ENCODE measurements at regions not wholly inside any gene's neighbourhood (a gene's known extent, or its start where the extent isn't known, plus 50 kb on each side); places are given as distances from the start of the nearest gene placed in this dataset.
"Not testable (repeated sequence)": the region's sequence is repeated elsewhere in the genome, so short reads cannot be mapped to it uniquely, and the experiment has no call there.

DNA sequence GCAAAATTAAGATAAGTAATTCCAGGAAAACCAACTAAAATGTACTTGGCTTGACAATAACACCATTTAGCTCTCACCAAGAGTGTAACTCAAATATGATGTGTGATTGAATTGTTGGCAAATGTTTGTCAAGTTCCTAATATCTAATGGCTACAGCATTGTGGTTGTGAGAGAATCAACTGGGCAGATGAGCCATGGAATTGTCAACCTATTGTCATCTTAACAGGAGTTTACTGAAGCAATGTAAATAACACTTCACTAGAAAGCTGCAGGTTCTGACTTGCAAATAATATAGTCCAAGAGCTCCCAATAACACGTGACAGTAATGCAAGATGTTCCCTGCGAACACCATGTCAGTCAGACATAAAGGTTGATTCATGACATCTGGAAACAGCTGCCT, 495.2 kb upstream of the MEIS1 start:
- no peak for DNase-seq

DNA sequence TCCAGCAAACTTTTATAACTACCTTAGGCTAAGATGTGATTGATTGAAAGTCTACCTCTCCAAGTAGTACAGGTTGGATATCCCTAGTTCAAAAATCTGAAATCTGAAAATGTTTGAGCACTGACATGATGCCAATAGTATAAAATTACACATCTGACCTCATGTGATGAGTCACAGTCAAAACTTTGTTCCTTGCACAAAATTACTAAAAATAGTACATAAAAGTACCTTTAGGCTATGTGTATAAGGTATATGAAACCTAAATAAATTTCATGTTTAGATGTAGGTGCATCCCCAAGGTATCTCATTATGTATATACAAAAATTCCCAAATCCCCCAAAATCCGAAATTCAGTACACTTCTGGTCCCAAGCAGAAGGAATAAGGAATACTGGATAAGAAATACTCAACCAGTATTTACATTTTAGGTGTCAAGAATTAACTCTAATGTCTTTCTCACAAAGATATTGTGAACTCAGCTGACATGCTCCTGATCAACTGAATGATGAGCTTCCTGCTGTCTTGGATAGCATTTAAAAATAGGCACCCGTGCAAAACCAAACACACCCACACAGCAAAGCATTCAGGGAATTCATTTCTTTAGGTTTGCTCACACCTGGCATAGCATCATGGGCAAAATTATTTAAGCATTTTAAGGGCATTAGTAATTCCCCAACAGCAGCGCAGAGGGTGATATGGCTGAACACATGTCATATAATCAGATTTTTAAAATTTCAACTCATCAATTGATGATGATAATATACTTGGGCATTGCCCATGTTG, 497.4 kb upstream of the MEIS1 start:
- DNase-seq = no peak

DNA sequence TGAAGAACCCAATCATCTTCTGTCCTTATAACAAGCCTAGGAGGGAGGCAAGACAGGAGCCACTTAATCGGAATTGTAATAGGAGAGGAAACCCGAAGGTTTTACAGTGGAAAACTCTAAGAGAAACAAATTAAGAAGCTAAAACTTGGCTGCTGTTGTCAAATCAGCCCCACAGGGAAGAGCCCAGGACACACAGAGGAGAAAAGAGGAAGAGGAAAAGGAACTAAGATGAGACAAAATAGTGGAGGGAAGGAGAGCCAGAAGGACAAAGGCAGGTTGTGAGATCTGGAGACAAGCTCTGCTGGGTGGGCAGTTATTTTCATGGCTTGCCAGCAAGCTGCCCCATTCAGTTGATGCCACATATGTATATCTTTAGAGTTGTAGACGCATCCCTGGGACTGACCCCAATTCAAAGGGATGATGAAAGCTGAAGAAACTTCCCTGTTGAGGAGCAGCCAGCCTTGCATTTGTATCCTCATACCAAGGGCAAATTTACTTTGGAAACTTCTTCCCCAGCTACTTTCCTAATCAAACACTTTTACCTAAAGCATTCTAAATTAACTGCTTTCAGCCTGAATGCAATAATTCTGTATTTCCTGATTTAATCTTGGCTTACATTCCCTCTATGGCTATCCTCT, 499.8 kb upstream of the MEIS1 start:
- no peak for DNase-seq

DNA sequence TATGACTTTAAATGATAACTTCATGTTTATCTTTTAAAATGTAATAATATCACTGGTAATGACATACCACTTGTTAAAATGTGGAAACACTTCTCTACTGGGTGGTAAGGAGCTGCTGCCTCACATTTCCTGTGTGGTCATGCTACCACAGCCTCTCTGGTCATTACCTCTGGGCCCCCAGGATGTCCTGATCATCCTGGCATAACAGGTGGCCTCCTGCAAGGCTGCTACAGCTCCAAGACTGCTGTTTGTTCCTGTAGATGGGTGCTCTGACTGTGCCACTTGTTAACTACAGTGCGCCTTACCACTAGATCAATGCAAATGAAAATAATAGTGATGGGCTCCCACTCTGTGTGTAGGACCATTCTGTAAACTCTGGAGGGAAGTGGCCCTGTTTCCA, 500.2 kb upstream of the SPRED2 start:
- DNase-seq = no peak

DNA sequence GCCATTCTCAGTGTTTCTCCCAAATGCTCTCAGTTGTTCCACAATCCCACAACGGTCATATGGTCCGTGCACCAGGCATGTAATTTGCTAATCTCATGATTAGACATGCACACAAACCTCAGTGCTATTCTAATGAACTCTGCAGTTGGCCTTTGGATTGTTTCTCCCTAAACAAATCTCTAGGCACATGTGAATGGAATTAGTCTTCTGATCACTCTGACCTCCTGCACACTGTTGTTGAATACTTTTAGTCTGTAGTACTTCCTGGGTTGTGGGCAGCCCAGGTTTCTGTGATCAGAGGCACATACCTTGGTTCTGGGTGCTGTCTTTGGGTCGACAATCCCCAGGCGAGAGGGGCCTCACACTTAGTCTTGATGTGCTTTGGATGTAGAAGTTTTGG, 498.7 kb upstream of the SPRED2 start:
- no peak for DNase-seq

DNA sequence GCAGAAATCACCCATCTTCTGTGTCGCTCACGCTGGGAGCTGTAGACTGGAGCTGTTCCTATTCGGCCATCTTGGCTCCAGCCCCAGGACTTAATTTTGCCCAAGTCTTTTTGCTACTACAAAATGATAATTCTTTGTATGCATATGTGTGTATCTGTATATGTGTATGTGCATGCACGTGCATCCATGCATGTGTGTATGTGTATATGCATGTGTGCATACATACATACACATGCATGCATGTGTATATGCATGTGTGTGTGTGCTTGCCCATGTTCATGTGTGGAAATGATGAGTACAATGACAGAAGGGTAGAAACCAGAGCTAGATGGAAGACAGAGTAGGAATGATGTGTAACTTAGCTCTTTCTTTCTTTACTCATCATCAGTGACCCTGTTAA, 497.9 kb upstream of the SPRED2 start:
- DNase-seq = no peak

DNA sequence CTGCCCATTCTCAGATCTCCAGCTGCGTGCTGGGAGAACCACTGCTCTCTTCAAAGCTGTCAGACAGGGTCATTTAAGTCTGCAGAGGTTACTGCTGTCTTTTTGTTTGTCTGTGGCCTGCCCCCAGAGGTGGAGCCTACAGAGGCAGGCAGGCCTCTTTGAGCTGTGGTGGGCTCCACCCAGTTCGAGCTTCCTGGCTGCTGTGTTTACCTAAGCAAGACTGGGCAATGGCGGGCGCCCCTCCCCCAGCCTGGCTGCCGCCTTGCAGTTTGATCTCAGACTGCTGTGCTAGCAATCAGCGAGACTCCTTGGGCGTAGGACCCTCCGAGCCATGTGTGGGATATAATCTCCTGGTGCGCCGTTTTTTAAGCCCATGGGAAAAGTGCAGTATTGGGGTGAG, 497.3 kb upstream of the SPRED2 start:
- not testable (repeated sequence) for DNase-seq

DNA sequence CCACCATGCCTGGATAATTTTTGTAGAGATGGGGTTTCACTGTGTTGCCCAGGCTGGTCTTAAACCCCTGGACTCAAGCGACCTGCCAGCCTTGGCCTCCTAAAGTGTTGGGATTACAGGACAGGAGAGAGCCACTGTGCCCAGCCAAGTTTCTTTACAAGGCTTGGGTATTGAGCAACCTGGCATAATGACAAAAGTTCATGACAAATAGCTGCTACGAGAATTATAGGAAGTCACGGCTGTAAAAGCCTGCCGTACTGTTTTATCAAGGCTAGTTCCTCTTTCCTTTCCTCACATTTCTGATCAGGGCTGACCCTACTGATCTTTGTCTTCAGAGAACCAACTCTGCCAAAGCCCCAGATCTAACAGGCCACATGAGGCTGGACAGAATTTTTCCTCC, 490.4 kb upstream of the SPRED2 start:
- no peak for DNase-seq

DNA sequence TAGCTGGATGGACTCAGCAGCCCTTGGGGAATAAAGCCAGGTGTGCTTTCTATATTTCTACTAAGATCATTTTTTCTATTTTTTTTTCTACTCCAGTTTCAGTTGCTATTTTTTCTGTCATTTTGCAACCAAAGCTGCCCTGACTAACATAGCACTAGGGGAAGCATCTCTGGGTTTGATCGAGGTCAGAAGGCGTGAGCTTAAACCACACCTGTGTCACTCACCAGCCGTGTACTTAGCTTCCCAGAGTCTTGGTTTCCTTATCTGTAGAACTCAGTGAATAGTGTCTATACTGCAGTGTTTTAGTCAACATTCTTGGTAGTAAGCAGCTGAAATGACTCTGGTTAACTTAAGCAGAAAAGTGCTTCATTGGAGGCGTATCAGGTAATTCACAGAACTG, 489.6 kb upstream of the SPRED2 start:
- DNase-seq = no peak

DNA sequence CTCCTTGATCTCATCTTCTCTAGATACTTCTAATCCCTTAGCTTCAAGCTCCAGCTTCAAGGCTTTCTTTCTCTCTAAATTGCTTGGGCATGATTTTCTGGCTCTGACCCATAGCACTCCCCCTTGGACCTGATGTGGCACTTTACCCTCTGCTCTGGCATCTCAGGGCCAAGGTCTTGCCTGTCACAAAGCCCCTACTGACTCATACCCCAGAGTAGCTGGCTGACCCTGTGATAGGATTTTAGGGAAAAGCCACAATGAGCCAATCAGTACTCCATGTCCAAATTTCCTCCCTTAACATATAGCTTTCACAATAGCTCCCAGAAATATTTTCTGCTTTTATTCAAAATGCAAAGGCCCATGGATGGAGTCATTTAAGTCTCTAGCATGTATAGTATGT, 488.7 kb upstream of the SPRED2 start:
- no peak for DNase-seq

DNA sequence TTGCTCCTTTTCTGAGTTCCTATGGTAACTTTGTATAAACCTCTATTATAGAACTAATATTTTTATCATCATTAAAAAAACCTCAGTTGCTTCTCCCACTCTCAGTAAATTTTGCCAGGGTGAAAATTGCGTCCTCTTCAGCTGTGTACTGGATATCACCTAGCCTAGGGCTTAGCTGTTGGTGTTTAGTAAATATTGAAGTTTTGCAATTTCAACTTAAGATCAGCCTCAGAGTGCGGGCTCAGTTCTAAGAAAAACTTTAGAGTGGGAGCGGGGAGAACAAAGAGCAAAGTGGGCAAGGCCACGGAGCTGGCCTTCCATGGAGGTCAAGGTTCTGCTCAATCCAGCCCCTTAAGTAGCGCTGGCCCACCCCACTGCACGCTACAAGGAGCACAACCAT, 488.3 kb upstream of the SPRED2 start:
- no peak for DNase-seq

DNA sequence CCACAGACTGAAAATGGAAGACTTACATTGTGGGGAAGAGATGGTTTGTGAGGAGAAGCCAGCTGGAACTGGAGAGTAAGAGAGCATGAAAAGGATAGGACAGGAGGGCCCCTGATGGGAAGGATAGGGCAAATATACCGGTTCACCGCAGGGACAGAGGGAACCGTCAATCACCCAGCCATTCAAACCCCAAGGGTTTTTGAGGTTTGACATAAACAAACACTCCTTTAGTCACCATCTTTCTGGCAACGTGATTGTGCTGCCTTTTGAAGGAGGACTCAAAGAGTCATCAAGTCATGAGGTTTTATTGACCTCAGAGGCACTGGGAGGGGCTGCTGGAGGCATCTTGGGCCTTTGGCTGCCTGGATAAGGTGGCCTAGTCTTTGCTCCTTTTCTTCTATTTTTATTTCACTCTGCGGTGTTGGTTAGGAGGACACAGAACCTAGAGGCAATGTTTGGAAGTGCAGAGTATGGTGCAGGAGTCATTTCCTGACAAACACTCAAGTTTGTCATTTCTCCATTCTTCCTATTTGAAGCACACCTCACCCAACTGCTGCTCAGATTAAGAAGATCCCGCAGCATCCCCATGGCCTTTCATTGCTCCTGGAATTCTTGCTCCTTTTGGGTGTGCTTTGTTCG, 487.3 kb upstream of the SPRED2 start:
- no peak for DNase-seq

DNA sequence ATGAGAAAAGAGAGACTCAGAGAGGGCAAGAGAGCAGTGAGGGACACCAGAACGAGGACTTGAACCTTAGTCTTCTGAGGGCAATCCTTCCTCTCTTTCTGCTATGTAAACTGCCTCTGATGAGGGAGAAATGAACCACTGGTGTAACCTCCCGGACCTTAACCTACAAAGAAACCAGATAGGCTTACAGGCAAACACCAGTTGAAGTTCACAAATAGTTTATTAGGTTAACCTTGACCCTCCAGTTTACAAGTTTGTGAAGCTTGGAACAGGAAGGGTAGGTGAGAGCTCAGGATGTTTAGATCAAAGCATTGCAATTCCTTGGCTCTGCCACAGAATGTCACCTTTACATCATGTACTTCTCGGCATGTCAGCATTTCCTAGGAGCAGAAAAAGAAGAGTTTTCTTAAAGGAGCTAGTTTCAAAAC, 486.4 kb upstream of the SPRED2 start:
- no peak for DNase-seq

DNA sequence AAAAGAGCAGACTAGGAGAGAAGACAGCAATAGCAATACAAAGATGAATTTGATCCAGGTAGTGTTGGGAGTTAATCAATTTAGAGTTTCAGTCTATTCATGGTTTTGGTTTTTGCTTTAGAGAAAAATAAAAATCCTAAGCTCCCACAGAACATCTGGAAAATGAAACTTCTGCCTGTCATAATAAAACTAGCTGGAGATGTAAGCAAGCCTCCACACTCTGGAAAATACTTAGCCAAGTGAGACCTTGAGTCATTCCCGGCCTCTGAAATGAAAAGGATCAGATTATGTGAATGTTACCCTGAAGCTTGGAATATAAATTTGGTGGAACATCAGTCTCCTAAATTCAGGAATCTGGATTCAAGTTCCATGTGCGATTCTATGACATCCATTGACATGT, 485.6 kb upstream of the SPRED2 start:
- no peak for DNase-seq

DNA sequence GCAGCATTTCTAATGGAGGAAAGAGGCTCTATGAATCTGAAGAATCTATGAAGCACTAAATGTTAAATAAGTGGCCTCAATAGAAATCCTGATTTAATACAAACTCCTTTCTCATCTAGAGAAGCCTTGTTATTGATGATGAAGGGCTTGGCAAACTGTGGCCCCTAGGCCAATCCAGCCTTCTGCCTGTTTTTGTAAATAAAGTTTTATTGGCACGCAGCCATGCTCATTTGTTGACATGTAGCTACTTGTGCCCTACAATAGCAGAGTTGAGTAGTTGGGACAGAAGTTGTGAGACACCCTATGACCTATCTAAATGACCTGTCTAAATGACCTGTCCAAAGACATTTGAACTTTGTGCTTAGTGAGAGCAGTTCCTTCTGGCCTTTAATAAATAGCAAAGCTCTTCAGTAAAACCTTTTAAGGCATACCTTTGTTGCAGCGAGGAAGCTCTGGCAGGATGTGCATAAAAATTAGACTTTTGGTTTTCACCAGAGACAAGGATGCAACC, 484.4 kb upstream of the SPRED2 start:
- no peak for DNase-seq

DNA sequence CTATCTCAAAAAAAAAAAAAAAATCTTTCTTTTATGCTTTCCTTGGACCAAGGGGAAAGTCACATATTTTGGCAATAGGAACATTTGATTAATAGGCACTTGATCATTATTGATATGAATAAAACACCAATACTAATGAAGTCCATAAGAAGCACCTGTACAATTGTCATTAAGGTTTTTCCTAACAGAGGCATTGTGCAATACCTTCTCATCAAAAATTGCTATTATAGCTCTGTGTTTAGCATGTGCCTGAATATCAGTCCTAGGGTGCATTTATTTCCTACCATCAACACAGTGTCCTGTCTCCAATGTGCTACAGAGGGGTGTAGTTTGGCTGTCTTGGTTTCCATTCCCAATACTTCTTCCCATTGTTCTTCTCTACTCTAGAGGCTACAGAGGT, 483.8 kb upstream of the SPRED2 start:
- no peak for DNase-seq

DNA sequence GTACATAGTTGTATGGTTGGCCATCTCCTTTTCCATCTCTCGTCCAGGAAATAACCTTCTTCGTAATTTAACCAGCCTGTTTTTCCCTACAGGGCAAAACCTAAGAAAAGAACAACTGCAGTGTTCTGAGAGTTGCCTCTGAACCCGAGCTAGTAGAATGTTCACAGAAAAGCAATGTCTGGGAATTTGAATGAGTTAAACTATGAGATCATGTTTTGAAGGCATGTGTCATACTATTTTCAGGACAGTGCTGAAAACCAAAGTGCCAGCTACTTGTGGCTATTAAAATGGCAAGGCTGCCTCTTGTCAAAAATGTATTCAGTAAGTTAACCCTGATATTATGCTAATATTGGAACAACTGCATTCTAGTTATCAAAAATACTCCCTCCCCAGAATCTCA, 482.9 kb upstream of the SPRED2 start:
- DNase-seq = no peak

DNA sequence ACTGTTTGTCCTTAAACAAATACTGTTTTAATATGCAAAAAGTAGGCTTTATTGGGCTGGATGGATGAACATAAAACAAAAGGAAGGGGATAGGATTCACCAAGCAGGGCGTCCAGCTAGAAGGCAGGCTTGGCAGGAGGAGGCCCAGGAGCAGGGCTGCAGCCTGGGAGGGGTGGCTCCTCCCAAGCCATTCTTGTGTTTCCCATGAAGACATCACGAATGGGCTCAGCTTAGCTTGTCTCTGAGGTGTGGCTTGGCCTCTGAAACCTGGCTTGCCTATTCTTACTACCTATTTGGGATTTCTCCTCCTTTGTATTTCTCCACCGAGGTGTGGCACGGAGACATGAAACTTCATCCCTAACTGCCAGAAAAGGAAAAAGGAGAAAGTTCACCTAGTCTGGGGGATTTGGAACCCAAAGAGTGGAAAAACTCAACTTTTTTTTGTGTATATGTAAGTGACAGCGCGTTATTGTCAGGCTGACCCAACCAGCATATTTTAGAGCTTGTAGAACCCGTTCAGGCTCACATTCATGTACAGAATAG, 481.9 kb upstream of the SPRED2 start:
- no peak for DNase-seq

DNA sequence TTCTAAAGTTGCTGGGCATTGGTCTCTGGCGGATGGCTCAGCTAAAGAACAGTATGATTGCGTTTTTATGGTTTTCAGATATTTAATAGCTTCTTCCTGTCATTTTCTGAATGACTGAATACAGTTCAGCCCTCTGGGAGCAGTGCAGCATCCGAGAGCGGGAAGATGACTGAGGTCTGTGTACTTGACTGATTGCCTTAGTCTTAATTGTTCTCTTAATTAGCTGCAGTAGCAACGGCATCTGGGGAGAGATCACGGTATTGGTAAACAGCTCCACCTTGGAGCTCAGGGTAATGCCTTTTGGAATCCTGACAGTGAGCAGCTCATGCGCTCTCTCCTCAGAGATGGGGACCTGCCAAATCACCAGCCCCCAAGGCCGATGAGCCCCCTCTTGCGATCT, 481.4 kb upstream of the SPRED2 start:
- no peak for DNase-seq

DNA sequence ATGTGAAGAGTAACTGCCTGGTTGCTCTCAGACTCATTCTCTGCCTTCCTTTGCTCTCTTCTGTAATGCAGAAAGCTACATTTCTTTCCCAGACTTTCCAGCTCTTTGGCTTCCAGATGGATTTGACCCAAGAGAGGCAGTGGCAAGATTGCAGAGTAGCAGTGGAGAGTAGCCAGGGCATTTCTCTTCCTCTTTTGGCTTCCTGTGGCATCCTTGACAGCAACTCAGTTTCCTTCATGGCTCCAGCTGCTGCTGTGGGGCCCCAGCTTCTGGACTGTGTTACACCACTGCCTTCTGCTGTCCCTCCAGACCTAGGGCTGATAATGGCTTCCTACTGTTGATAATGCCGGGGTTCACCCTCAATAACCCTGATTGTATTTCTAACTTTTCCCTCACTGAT, 469.4 kb upstream of the SPRED2 start:
- no peak for DNase-seq

DNA sequence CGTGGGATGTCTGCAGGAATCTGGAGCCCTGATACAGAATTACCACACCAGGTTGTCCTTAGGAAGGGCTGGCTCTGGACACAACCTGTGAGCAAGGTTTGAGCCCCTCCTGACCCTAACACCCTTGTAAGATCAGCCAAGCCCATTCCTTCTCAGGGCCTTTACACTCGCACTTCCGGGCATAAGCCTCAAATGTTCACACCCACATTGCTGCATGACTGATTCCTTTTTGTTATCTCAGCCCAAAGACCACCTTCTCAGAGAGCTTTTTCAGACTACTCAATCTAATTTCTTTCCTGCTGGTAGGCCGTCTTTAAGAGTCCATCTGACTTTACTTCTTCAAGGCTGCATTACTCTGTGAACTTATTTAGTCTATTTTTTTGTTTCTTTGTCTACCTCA, 464.0 kb upstream of the SPRED2 start:
- DNase-seq = no peak

DNA sequence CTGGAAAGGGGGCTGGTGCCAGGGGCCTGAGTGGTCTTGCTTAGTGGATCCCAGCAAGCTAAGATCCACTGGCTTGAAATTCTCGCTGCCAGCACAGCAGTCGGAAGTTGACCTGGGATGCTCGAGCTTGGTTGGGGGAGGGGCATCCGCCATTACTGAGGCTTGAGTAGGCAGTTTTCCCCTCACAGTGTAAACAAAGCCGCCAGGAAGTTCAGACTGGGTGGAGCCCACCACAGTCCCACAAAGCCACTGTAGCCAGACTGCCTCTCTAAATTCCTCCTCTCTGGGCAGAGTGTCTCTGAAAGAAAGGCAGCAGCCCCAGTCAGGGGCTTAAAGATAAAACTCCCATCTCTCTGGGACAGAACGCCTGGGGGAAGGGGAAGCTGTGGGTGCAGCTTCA, 457.7 kb upstream of the SPRED2 start:
- not testable (repeated sequence) for DNase-seq

DNA sequence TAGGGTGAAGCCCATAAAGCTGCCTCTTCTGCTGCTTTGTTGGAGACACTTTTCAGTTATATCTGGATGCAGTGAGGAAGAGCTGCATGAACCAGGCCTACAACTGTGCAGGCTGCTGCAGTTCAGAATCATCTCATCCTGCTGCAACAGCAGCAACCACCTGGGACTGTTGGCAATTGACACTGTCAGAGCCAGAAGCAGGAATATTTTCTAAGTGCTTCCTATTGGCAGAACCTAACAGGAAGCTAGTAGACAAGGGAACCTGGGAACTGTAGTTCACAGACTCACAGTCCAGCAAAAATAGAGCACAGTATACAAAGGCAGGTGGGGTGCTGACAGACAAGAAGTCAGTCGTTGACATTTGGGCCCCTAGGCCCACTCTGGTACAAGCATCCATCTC, 452.9 kb upstream of the SPRED2 start:
- no peak for DNase-seq

DNA sequence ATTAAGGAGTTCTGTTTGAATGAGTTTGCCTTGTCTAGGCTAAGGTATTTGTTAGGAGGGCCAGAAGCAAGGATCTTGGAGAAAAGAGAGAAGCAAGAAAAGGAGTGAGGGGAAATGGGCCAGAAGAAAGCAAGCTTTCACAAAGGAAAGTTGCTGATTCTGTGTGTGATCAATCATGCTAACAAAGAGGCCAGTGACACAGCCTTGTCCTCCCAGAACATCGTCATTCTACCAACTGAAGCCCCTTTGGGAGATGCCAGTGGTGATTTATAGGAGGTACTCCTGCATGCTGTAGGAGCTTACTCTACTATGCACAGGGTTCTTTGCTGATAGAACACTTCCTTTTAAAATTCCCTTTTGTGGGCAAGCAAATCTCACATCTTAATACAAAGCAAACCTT, 449.2 kb upstream of the SPRED2 start:
- DNase-seq = no peak

Measured in activated CD4-positive, alpha-beta T cell treated with anti-CD3 and anti-CD28 coated beads, Interleukin-2, amount 50 U/mL, for 48 hours (primary cell).